ENCODE measurements at regions not wholly inside any gene's neighbourhood (a gene's known extent, or its start where the extent isn't known, plus 50 kb on each side); places are given as distances from the start of the nearest gene placed in this dataset.

DNA sequence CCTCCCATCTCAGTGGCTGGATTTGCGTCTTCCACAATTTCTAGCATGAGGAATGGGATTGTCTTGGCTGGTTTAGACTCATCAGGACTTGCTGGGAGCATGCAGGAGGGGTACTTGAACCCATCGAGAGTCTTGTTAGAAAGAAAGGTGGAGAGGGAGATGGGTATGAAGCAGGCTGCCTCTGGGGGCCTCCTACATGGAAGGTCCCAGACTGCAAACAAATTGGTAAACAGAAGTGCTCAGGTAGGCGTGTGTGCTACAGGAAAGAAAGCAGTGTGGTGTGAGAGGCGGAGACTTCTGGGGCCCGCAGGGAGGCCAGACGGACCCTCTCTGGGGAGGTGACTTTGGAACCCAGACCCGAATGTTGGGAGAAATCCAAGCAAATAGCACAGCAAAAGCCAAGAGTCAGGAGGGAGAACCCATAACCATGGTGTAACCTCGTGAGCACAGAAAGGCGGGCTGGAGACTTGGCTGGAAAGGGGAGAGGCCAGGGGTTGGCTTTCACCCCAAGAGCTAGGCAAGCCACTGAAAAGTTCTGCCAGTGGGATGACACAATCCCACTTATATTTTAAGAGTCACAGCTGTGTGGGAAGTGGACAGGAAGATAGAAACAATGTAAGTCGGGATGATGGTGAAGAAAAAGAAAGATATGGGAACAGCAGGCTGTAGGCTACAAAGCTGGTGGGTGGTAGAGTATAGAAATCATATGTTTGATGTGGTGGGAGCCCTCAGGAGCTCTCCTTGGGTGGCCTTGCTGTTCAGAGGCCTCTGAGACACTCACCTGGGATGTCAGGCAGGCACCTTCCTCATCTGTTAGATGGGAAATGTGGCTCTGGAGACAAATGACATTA is 130.1 kb upstream of the PRR20G start:
- TF ChIP-seq CTCF (IDR thresholded peaks at IDR 0.05; ENCODE audit: low read length) (no peak), EZH2 (IDR thresholded peaks at IDR 0.05; ENCODE audit: borderline replicate concordance, low read length) (no peak)

All from OCI-LY1 (cell line).